Activated CD4-positive, alpha-beta T cell treated with anti-CD3 and anti-CD28 coated beads, Interleukin-2, amount 50 U/mL, for 24 hours (primary cell): ENCODE measurements at regions not wholly inside any gene's neighbourhood (a gene's known extent, or its start where the extent isn't known, plus 50 kb on each side); places are given as distances from the start of the nearest gene placed in this dataset.
"Not testable (repeated sequence)": the region's sequence is repeated elsewhere in the genome, so short reads cannot be mapped to it uniquely, and the experiment has no call there.

Experiments
- DNase-seq, 2 donors: peaks; one replicate each; pipeline ENCODE4 v3.0.0-alpha.2; 2020; ENCODE audit warnings: low read depth in 1 of 2, low spot score in 1 of 2

GRCh38 chr2:87343347-87343746 is 321.7 kb upstream of the PLGLB1 start:
- not testable (repeated sequence) for DNase-seq

DNA sequence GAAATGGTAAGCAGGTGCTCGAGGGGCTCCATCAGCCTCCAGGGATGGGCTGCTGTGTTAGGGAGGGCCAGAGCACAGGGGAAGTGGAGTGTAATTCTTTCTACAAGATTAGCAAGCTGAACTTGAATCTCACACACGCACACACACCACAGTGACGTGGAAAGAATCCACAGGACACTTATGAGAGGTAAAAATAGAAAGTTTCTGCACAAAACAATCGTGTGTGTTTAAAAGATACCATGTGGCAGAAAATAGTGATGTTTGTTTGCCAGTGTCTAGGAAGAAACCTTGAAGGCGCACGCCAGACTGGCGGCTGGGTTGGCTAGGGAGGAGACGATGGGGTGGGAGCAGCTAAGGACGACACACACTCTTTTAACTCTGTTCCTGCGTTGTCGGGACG is 323.6 kb upstream of the PLGLB1 start:
- not testable (repeated sequence) for DNase-seq

GRCh38 chr2:87348556-87348955 is 326.9 kb upstream of the PLGLB1 start:
- not testable (repeated sequence) for DNase-seq

- not testable (repeated sequence) for DNase-seq
Measured at GRCh38 chr2:87349006-87349405, 327.4 kb upstream of the PLGLB1 start.

DNA sequence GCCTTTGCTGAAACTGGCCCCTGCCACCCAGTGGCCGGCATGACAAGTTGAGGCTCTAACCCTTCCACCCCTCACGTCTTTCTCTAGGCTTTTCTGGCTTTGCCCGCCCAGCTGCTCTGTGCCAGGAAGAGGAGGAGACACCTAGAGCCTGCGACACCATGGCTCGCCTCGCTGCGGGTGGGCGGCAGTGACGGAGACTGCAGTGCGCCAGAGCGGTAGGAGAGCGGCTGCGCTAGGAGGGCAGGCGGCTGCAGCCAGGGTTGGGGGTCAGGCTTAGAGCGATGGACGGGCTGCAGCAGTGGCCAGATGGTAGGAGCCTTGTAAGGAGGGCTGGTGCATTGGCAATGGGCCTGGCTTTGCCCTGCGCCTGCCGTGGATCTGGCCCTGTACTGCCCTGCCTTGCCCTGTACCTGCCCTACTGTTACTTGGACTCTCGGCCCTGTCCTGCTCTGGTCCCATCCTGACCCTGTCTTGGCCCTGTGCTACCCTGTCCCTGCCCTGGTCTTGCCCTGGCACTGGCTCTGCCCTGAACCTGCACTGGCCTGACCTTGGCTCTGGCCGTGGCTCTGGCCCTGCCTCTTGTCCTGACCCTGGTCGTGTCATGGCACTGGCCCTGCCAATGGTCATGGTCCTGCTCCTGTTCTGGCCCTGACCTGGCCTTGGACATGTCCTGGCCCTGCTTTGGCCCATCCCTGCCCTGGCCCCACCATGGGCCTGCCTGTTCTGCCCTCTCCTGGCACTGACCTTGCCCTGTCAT is 330.7 kb upstream of the PLGLB1 start:
- DNase-seq, result not testable (repeated sequence)

- DNase-seq, result not testable (repeated sequence)
Measured at GRCh38 chr2:87353408-87353807, 331.8 kb upstream of the PLGLB1 start.

DNA sequence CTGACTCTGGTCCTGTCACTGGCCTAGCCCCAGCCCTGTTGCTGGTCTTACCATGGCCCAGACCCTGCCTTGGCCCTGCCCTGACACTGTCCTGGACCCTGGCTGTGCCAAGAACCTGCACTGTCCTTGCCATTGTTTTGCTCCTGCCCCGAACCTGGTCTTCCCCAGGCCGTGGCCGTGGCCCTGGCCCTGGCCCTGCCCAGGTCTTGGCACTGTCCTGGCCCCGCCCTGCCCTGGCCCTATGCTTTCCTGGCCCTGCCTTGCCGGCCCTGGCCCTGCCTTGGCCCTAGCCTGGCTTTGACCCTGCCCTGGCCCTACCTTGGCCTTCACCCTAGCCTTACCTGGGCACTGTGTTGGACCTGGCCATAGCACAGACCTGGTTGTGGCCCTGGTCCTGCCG is 332.5 kb upstream of the PLGLB1 start:
- DNase-seq, result not testable (repeated sequence)

DNA sequence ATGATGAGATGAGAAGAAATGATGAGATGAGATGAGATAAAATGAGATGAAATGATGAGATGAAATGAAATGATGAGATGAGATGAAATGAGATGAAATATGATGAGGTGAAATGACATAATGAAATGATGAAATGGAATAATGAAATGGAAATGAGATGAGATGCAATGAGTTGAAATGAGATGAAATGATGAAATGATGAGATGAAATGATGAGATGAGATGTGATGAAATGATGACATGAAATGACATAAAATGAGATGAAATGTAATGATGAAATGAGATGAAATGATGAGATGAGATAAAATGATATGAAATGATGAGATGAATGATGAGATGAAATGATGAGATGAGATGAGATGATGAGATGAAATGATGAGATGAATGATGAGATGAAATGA is 338.6 kb upstream of the PLGLB1 start:
- not testable (repeated sequence) for DNase-seq

DNA sequence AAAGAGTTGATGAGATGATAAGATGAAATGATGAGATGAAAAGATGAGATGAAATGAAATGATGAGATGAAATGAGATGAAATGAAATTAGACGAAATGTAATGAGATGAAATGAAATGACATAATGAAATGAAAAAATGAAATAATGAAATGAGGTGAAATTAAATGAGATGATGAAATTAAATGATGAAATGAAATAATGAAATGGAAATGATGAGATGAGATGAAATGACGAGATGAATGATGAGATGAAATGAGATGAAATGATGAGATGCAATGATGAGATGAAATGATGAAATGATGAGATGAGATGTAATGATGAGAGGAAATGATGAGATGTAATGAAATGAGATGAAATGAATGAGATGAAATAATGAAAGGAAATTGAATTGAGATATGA is 339.3 kb upstream of the PLGLB1 start:
- not testable (repeated sequence) for DNase-seq

- DNase-seq, result not testable (repeated sequence)
Measured at GRCh38 chr2:87361805-87362204, 340.2 kb upstream of the PLGLB1 start.

DNA sequence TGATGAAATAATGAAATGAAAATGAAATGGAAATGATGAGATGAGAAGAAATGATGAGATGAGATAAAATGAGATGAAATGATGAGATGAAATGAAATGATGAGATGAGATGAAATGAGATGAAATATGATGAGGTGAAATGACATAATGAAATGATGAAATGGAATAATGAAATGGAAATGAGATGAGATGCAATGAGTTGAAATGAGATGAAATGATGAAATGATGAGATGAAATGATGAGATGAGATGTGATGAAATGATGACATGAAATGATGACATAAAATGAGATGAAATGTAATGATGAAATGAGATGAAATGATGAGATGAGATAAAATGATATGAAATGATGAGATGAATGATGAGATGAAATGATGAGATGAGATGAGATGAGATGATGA is 342.7 kb upstream of the PLGLB1 start:
- DNase-seq, result not testable (repeated sequence)

GRCh38 chr2:87365038-87365437 is 343.4 kb upstream of the PLGLB1 start:
- not testable (repeated sequence) for DNase-seq

DNA sequence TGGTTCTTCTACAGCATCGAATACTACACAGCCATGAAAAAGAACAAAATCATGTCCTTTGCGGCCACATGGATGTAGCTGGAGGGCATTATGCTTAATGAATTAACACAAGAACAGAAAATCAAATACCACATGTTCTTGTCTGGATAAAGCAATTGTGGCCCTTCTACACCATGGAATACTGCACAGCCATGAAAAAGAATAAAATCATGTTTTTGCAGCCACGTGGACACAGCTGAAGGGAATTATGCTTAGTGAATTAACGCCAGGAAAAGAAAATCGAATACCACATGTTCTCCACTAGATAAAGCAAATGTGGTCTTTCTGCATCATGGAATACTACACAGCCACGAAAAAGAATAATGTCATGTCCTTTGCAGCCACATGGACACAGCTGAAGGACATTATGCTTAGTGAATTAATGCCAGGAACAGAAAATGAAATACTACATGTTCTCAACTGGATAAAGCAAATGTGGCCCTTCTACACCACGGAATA is 361.8 kb upstream of the PLGLB2 start:
- not testable (repeated sequence) for DNase-seq

- not testable (repeated sequence) for DNase-seq
Measured at GRCh38 chr2:87395784-87396183, 352.1 kb upstream of the PLGLB2 start.

GRCh38 chr2:87396551-87397265 is 351.2 kb upstream of the PLGLB2 start:
- DNase-seq, result not testable (repeated sequence)

GRCh38 chr2:87397276-87398065 is 350.4 kb upstream of the PLGLB2 start:
- not testable (repeated sequence) for DNase-seq

GRCh38 chr2:87398567-87399305 is 349.2 kb upstream of the PLGLB2 start:
- DNase-seq, result not testable (repeated sequence)

DNA sequence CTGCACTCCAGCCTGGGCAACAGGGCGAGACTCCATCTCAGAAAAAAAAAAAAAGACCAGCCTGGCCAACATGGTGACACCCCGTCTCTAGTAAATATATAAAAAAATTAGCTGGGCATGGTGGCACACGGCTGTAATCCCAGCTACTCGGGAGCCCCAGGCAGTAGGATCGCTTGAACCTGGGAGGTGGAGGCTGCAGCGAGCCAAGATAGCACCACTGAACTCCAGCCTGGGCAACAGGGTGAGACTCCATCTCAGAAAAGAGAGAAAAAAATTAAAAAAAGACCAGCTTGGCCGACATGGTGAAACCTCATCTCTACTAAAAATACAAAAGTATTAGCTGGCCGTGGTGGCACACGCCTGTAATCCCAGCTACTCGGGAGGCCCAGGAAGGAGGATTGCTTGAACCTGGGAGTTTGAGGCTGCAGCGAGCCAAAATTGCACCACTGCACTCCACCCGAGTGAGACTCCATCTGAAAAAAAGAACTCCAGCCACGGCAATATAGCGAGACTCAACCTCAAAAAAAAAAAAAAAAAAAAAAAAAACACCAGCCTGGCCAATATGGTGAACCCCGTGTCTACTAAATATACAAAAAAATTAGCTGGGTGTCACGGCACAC is 346.1 kb upstream of the PLGLB2 start:
- DNase-seq, result no peak

GRCh38 chr2:87403893-87404175 is 344.1 kb upstream of the PLGLB2 start:
- DNase-seq, result no peak
